A673 (cell line): ENCODE measurements at regions not wholly inside any gene's neighbourhood (a gene's known extent, or its start where the extent isn't known, plus 50 kb on each side); places are given as distances from the start of the nearest gene placed in this dataset.

ENCODE experiments used
- CTCF ChIP-seq: fragments of 300-800, 200-600 bp; sonication (generic); conservative IDR thresholded peaks from 2 replicates; pipeline ENCODE4 v1.5.1; 2017; ENCODE audit warnings: low read depth, mild to moderate bottlenecking, antibody characterized with exemption, low read length, moderate library complexity, mixed read lengths
- EZH2 ChIP-seq: fragments of 200-600 bp; sonication (generic); IDR thresholded peaks from 2 replicates; pipeline ENCODE4 v1.6.1; 2017; ENCODE audit warnings: borderline replicate concordance, low read depth, mild to moderate bottlenecking, mixed read lengths, antibody characterized with exemption, low read length; ENCODE audit not compliant: poor library complexity, severe bottlenecking

GRCh38 chr11:134943544-134943943 lies 531.5 kb upstream of the B3GAT1 start:
- no peak for TF ChIP-seq CTCF
- no peak for TF ChIP-seq EZH2
